Endothelial cell (in vitro differentiated cells): ENCODE measurements at regions not wholly inside any gene's neighbourhood (a gene's known extent, or its start where the extent isn't known, plus 50 kb on each side); places are given as distances from the start of the nearest gene placed in this dataset.

Experiments
- DNase-seq: peaks from one replicate; pipeline ENCODE4 v3.0.0; 2021; ENCODE audit warnings: low spot score
- H3K27ac Mint-ChIP-seq: one replicate; pipeline ENCODE4 v1.8.0; 2021; ENCODE audit warnings: mixed read lengths, inconsistent platforms; ENCODE audit not compliant: unreplicated experiment
- H3K27me3 Mint-ChIP-seq: one replicate; pipeline ENCODE4 v1.8.0; 2021; ENCODE audit warnings: mild to moderate bottlenecking, moderate library complexity, mixed read lengths, inconsistent platforms; ENCODE audit not compliant: unreplicated experiment
- H3K36me3 Mint-ChIP-seq: one replicate; pipeline ENCODE4 v1.8.0; 2021; ENCODE audit warnings: mild to moderate bottlenecking, low read depth, mixed read lengths, inconsistent platforms; ENCODE audit not compliant: unreplicated experiment
- H3K4me1 Mint-ChIP-seq: one replicate; pipeline ENCODE4 v1.8.0; 2021; ENCODE audit warnings: mild to moderate bottlenecking, mixed read lengths, inconsistent platforms; ENCODE audit not compliant: unreplicated experiment
- H3K4me3 Mint-ChIP-seq: one replicate; pipeline ENCODE4 v1.8.0; 2021; ENCODE audit warnings: mild to moderate bottlenecking, mixed read lengths, inconsistent platforms; ENCODE audit not compliant: unreplicated experiment
- H3K9me3 Mint-ChIP-seq: one replicate; pipeline ENCODE4 v1.8.0; 2021; ENCODE audit warnings: mixed read lengths, inconsistent platforms; ENCODE audit not compliant: unreplicated experiment
- CTCF ChIP-seq: fragments of 200-600 bp; sonication (generic); IDR thresholded peaks from one replicate; pipeline ENCODE4 v1.5.0; 2021; ENCODE audit warnings: antibody characterized with exemption; ENCODE audit not compliant: unreplicated experiment

- Mint-ChIP-seq H3K9me3 (no peaks in the 10 kb centered on the region), H3K27me3 (peaks cover 8% of the 10 kb centered on the region), H3K36me3 (no peaks in the 10 kb centered on the region), H3K27ac (peak overlapping the region; percentile 2), H3K4me3 (no peak overlapping the region), H3K4me1 (peaks cover 19% of the 10 kb centered on the region)
- peak; percentile 26 for DNase-seq
- TF ChIP-seq CTCF: no peak
Measured at GRCh38 chr15:70248116-70249025, 150.7 kb upstream of the TLE3 start.

GRCh38 chr15:70247281-70247680, 149.6 kb upstream of the TLE3 start:
- Mint-ChIP-seq H3K4me3 (no peak overlapping the region), H3K9me3 (no peaks in the 10 kb centered on the region), H3K27ac (no peak overlapping the region), H3K27me3 (peaks cover 6% of the 10 kb centered on the region), H3K36me3 (no peaks in the 10 kb centered on the region), H3K4me1 (peaks cover 27% of the 10 kb centered on the region)
- no peak for DNase-seq
- TF ChIP-seq CTCF: no peak

- no peak overlapping the region for H3K27ac Mint-ChIP-seq
- TF ChIP-seq CTCF: no peak
- no peak overlapping the region for H3K4me3 Mint-ChIP-seq
- peaks cover 6% of the 10 kb centered on the region for H3K27me3 Mint-ChIP-seq
- H3K36me3 Mint-ChIP-seq: no peaks in the 10 kb centered on the region
- no peaks in the 10 kb centered on the region for H3K9me3 Mint-ChIP-seq
- peaks cover 27% of the 10 kb centered on the region for H3K4me1 Mint-ChIP-seq
- no peak for DNase-seq
Measured at GRCh38 chr15:70246623-70247220, 149.0 kb upstream of the TLE3 start.

- Mint-ChIP-seq H3K27me3 (peaks cover 5% of the 10 kb centered on the region), H3K27ac (no peak overlapping the region), H3K9me3 (no peaks in the 10 kb centered on the region), H3K4me1 (peaks cover 27% of the 10 kb centered on the region), H3K4me3 (no peak overlapping the region), H3K36me3 (no peaks in the 10 kb centered on the region)
- DNase-seq: no peak
- no peak for TF ChIP-seq CTCF
Measured at GRCh38 chr15:70245932-70246622, 148.4 kb upstream of the TLE3 start.
